Epithelial cell of esophagus (primary cell): ENCODE measurements at regions not wholly inside any gene's neighbourhood (a gene's known extent, or its start where the extent isn't known, plus 50 kb on each side); places are given as distances from the start of the nearest gene placed in this dataset.

Experiments
- DNase-seq: peaks from one replicate; pipeline ENCODE4 v3.0.0; 2010; ENCODE audit warnings: low read depth
- H3K4me3 ChIP-seq: 2 replicates; pipeline ENCODE4 v1.5.1; 2011; ENCODE audit warnings: mild to moderate bottlenecking, low read length, control low read depth
- TF ChIP-seq, protein P1 (sequence below): IDR thresholded peaks from 2 replicates; pipeline ENCODE4 v1.5.1; 2011; ENCODE audit warnings: low read depth, mild to moderate bottlenecking, low read length, control low read depth, inconsistent platforms; ENCODE audit not compliant: insufficient read depth; ENCODE audit errors: missing control alignments

DNA sequence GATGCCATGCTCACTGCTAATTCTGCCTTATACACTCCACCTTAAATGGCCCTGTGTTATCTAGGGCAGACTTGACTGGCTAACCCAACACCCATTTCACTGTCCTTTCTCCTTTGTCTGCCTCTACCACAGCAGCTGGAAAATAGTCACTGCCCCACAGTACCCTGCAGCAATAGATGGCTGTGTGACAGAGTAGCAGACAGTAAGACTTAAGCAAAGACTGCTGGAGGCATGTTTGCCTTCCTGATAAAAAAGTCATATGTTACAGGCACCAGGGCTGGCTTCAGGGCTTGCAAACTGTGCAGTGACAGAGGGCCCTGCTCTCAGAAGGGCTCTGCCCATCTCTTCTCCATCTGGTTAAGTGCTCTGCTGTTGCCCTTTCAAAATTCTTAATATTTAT is 332.6 kb upstream of the GHITM start:
- H3K4me3 ChIP-seq = no peak overlapping the region
- DNase-seq = no peak
- TF ChIP-seq, protein P1, sequence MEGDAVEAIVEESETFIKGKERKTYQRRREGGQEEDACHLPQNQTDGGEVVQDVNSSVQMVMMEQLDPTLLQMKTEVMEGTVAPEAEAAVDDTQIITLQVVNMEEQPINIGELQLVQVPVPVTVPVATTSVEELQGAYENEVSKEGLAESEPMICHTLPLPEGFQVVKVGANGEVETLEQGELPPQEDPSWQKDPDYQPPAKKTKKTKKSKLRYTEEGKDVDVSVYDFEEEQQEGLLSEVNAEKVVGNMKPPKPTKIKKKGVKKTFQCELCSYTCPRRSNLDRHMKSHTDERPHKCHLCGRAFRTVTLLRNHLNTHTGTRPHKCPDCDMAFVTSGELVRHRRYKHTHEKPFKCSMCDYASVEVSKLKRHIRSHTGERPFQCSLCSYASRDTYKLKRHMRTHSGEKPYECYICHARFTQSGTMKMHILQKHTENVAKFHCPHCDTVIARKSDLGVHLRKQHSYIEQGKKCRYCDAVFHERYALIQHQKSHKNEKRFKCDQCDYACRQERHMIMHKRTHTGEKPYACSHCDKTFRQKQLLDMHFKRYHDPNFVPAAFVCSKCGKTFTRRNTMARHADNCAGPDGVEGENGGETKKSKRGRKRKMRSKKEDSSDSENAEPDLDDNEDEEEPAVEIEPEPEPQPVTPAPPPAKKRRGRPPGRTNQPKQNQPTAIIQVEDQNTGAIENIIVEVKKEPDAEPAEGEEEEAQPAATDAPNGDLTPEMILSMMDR = no peak

DNA sequence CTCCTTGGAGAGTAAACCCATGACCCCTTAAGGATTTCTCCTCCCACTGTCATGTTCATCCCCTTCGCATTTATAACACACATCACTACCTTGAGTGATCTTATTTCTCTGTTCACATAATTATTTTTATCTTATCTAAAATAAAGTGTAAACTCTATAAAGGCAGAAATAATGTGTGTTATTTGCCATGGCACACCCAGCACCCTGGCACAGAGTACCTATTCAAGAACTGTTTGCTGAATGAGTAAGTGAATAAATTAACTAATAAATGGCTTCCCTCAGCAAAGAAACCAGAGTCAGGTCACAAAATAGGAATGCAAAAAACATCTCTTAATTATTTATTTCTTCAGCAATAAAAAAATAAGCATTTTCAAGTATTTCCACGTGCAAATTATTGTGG is 330.3 kb upstream of the GHITM start:
- TF ChIP-seq, protein P1 = no peak
- no peak for DNase-seq

DNA sequence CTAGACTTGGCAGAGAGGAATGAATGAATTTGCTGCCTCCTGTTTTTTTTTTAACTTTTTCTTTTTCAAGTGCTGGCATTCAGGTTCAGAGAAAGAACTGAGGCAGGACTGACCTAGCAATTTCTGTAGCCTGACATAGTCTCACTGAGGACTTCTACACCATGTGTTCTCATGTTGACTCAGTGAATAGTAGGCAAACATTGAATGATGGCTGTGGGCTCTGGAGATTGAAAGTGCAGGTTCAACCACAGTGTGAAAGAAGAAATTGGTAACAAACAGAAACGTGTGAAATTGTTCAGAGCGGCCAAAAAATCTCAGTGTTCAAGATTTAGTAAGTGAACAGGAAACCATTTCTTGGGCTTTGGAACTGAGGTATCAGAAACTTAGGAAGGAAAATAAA is 322.4 kb upstream of the GHITM start:
- TF ChIP-seq, protein P1 = no peak
- DNase-seq = no peak
- H3K4me3 ChIP-seq = no peak overlapping the region

More for the DNA sequence above, 330.3 kb upstream of the GHITM start:
- no peak overlapping the region for H3K4me3 ChIP-seq

DNA sequence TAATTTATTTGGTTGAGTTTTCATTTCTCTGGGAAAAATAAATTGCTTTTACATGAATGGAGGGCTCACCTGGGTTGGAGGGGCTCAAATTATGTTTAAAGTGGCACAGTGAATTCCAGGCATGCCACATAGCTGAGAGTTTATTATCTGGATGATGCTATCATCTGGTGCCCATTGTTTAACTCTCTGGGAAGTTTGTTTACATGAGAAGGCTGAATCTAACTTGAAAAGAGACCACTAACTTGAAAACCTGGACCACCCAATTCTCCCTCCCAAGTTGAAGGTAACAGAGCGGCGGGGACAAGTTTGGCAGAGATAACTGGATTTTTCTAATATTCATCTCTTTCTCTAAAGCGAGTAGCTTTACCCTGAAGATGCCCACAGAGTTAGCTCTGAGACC is 321.5 kb upstream of the GHITM start:
- TF ChIP-seq, protein P1 = no peak
- no peak overlapping the region for H3K4me3 ChIP-seq
- DNase-seq = no peak

DNA sequence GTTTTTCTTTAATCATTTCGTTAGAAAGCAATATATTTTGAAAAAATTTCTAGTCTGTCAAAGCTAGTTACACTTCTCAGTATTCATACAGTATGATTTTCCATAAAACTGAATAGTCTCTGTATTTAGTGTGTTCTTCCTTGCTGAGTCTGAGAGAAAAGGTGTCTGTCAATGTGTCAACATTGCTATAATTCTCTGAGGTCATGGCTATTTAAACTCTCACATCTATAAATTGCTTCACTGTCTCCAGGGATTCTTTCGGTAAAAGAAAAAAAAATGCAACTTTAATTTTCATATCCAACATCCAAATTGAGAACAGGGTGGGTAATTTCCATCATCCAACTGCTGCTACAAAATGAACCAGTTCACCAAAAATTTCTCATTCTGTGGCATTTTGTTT is 319.7 kb upstream of the GHITM start:
- no peak for DNase-seq
- no peak overlapping the region for H3K4me3 ChIP-seq
- TF ChIP-seq, protein P1 = no peak

DNA sequence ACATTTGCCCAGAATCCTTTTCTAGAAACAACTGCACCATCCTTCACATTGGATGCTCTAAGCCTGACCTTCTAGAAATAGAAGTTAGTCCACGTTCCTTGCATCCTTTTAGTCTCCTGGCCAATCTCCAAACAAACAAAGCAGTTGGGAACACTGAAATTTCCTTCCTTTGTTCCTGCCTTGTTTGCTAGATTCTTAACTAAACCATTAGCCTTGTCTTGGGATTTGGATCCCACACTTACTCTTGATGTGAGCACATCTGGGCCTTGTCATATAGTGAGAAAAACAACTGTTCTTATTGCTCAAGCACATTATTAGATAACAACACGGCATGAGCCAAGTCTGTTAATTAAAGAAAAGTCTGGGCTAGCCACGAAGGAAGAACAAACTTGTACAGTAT is 319.3 kb upstream of the GHITM start:
- no peak overlapping the region for H3K4me3 ChIP-seq
- TF ChIP-seq, protein P1 = no peak
- no peak for DNase-seq

DNA sequence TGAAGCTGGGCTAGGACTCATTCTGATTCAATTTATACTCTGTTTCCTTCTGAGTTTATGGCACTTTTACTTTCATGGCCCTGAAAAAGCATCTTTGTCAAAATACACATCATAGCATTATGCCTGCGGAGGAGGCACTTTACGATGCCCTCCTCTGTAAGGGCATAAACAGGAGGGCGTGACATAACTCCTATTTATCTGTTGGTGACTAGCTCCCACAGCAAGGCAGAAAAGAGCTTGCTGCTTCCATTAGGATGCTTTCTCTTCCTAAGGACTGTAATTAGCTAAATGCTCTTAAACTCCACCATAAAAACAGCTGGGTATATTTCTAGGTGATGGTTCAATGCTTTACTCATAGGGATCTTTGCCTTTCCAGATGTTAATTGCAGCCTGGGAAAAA is 315.2 kb upstream of the GHITM start:
- H3K4me3 ChIP-seq = no peak overlapping the region
- no peak for DNase-seq
- TF ChIP-seq, protein P1 = no peak
